Loucy (cell line): ENCODE measurements at regions not wholly inside any gene's neighbourhood (a gene's known extent, or its start where the extent isn't known, plus 50 kb on each side); places are given as distances from the start of the nearest gene placed in this dataset.

Experiments used
- H2AFZ ChIP-seq: fragments of 200-600 bp; sonication (generic); 2 replicates; pipeline ENCODE4 v1.6.0; 2016; ENCODE audit warnings: antibody characterized with exemption, mild to moderate bottlenecking, low read length, moderate library complexity
- H3F3A ChIP-seq: fragments of 200-600 bp; 2 replicates; pipeline ENCODE4 v1.6.0; 2016; ENCODE audit warnings: antibody characterized with exemption, low read depth, mild to moderate bottlenecking
- H3K27me3 ChIP-seq: fragments of 200-600 bp; sonication (generic); 2 replicates; pipeline ENCODE4 v1.6.1; 2014; ENCODE audit warnings: low read length, mild to moderate bottlenecking; ENCODE audit not compliant: insufficient read depth, poor library complexity, severe bottlenecking
- H3K36me3 ChIP-seq: fragments of 200-600 bp; sonication (generic); 2 replicates; pipeline ENCODE4 v1.6.1; 2016; ENCODE audit warnings: low read length; ENCODE audit not compliant: insufficient read depth
- H3K4me1 ChIP-seq: fragments of 200-600 bp; sonication (generic); 2 replicates; pipeline ENCODE4 v1.5.1; 2014; ENCODE audit warnings: low read length, mild to moderate bottlenecking; ENCODE audit not compliant: insufficient read depth, poor library complexity, severe bottlenecking
- H3K4me2 ChIP-seq: fragments of 200-600 bp; sonication (generic); 2 replicates; pipeline ENCODE4 v1.6.0; 2014; ENCODE audit warnings: antibody characterized with exemption, low read length, low read depth, mild to moderate bottlenecking; ENCODE audit not compliant: poor library complexity, severe bottlenecking
- H3K4me3 ChIP-seq: fragments of 200-600 bp; sonication (generic); 2 replicates; pipeline ENCODE4 v1.5.1; 2014; ENCODE audit warnings: low read length, mild to moderate bottlenecking, mixed read lengths; ENCODE audit not compliant: poor library complexity, severe bottlenecking
- H3K79me2 ChIP-seq: fragments of 200-600 bp; sonication (generic); 2 replicates; pipeline ENCODE4 v1.6.1; 2014; ENCODE audit warnings: low read length; ENCODE audit not compliant: insufficient read depth
- H3K9ac ChIP-seq: fragments of 200-600 bp; sonication (generic); 2 replicates; pipeline ENCODE4 v1.6.0; 2014; ENCODE audit warnings: mild to moderate bottlenecking, low read depth, low read length, moderate library complexity; ENCODE audit not compliant: poor library complexity, severe bottlenecking
- H3K9me2 ChIP-seq: fragments of 200-600 bp; sonication (generic); replicated peaks from 2 replicates; pipeline ENCODE4 v1.6.1; 2016; ENCODE audit warnings: low read depth, low read length, mixed read lengths
- H3K9me3 ChIP-seq: fragments of 200-600 bp; sonication (generic); 2 replicates; pipeline ENCODE4 v1.6.1; 2014; ENCODE audit warnings: mild to moderate bottlenecking, antibody characterized with exemption, low read length, low read depth; ENCODE audit not compliant: insufficient read depth
- H4K20me1 ChIP-seq: fragments of 200-600 bp; sonication (generic); 2 replicates; pipeline ENCODE4 v1.6.0; 2014; ENCODE audit warnings: antibody characterized with exemption, low read length, mild to moderate bottlenecking; ENCODE audit not compliant: insufficient read depth, poor library complexity, severe bottlenecking
- EZH2phosphoT487 ChIP-seq: fragments of 200-600 bp; IDR thresholded peaks from 2 replicates; pipeline ENCODE4 v1.6.1; 2018; ENCODE audit warnings: antibody characterized with exemption, mild to moderate bottlenecking, moderate library complexity, borderline replicate concordance
- TF ChIP-seq, protein P1 (sequence below): fragments of 200-600 bp; sonication (generic); conservative IDR thresholded peaks from 2 replicates; pipeline ENCODE4 v1.5.1; 2014; ENCODE audit warnings: mild to moderate bottlenecking, antibody characterized with exemption, low read length

- no peaks in the 10 kb centered on the region for H3K36me3 ChIP-seq
- H3K4me3 ChIP-seq = no peak overlapping the region
- H2AFZ ChIP-seq = no peak overlapping the region
- H3K9ac ChIP-seq = no peak overlapping the region
- H3K4me1 ChIP-seq = no peaks in the 10 kb centered on the region
- H3F3A ChIP-seq = no peaks in the 10 kb centered on the region
- H3K9me2 ChIP-seq = no peaks in the 10 kb centered on the region
- TF ChIP-seq, protein P1, sequence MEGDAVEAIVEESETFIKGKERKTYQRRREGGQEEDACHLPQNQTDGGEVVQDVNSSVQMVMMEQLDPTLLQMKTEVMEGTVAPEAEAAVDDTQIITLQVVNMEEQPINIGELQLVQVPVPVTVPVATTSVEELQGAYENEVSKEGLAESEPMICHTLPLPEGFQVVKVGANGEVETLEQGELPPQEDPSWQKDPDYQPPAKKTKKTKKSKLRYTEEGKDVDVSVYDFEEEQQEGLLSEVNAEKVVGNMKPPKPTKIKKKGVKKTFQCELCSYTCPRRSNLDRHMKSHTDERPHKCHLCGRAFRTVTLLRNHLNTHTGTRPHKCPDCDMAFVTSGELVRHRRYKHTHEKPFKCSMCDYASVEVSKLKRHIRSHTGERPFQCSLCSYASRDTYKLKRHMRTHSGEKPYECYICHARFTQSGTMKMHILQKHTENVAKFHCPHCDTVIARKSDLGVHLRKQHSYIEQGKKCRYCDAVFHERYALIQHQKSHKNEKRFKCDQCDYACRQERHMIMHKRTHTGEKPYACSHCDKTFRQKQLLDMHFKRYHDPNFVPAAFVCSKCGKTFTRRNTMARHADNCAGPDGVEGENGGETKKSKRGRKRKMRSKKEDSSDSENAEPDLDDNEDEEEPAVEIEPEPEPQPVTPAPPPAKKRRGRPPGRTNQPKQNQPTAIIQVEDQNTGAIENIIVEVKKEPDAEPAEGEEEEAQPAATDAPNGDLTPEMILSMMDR = no peak
- no peak for TF ChIP-seq EZH2phosphoT487
- H3K79me2 ChIP-seq = no peaks in the 10 kb centered on the region
- H3K27me3 ChIP-seq = no peaks in the 10 kb centered on the region
- peaks cover 6% of the 10 kb centered on the region; the same call in 1 of the 2 replicates for H3K9me3 ChIP-seq
- no peaks in the 10 kb centered on the region for H4K20me1 ChIP-seq
- H3K4me2 ChIP-seq = no peak overlapping the region
Measured at GRCh38 chr10:131514454-131514853, 202.9 kb upstream of the TCERG1L start.

DNA sequence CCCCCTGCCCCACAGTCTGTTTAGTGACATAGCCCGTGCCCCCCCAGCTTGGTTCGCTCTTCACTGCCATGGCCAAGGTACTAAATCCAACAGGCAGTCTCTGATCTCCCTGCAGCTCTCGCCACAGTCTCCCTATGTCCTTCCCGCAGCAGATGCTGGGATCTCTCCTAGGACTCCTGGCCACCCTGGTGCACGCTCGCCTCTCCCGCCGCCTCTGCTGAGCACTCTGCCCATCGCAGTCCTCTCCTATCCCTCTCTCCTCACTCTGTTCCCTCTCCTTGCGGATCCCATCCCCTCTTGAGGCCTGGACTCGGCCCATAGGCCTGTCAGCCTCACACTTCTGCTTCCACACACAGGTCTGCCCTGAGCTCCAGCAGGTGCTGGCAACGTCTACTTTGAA lies 204.8 kb upstream of the TCERG1L start:
- H3K9ac ChIP-seq = no peak overlapping the region
- H3K9me2 ChIP-seq = no peaks in the 10 kb centered on the region
- H2AFZ ChIP-seq = no peak overlapping the region
- no peak overlapping the region for H3K4me3 ChIP-seq
- no peaks in the 10 kb centered on the region for H3K36me3 ChIP-seq
- H3K4me2 ChIP-seq = no peak overlapping the region
- H4K20me1 ChIP-seq = no peaks in the 10 kb centered on the region
- no peaks in the 10 kb centered on the region for H3K27me3 ChIP-seq
- H3K9me3 ChIP-seq = peaks cover 6% of the 10 kb centered on the region; the same call in 1 of the 2 replicates
- no peaks in the 10 kb centered on the region for H3F3A ChIP-seq
- no peaks in the 10 kb centered on the region for H3K4me1 ChIP-seq
- H3K79me2 ChIP-seq = no peaks in the 10 kb centered on the region
- TF ChIP-seq EZH2phosphoT487 = no peak
- TF ChIP-seq, protein P1 = no peak

GRCh38 chr10:131517781-131518180 lies 206.3 kb upstream of the TCERG1L start:
- Histone ChIP-seq H3K79me2 (no peaks in the 10 kb centered on the region), H3K4me1 (no peaks in the 10 kb centered on the region), H4K20me1 (no peaks in the 10 kb centered on the region), H3K9me2 (no peaks in the 10 kb centered on the region), H3K27me3 (no peaks in the 10 kb centered on the region), H2AFZ (no peak overlapping the region), H3F3A (no peaks in the 10 kb centered on the region), H3K9me3 (peaks cover 2% of the 10 kb centered on the region; the same call in 1 of the 2 replicates), H3K4me2 (no peak overlapping the region), H3K4me3 (no peak overlapping the region), H3K9ac (no peak overlapping the region), H3K36me3 (no peaks in the 10 kb centered on the region)
- TF ChIP-seq, protein P1 = no peak
- no peak for TF ChIP-seq EZH2phosphoT487
